Pancreas (tissue), 10 donors: ENCODE measurements at regions not wholly inside any gene's neighbourhood (a gene's known extent, or its start where the extent isn't known, plus 50 kb on each side); places are given as distances from the start of the nearest gene placed in this dataset.

Experiments used
- ATAC-seq, 4 donors: fragments of 200-7000 bp; cut with Tn5 transposase; one replicate each; pipeline versions ENCODE4 v1.8.0 to v1.9.1; 2020; ENCODE audit warnings: mild to moderate bottlenecking in 4 of 4, moderate library complexity in 4 of 4
- DNase-seq, 6 donors: peaks; one replicate each; pipeline ENCODE4 v3.0.0-alpha.2; 2020
- FAIRE-seq: peaks from 2 replicates; lab custom pipeline; 2012; peaks lifted over from hg19 to GRCh38; lab: Jason Lieb, UNC
- H3K27ac ChIP-seq, 4 donors: fragments of 200-600 bp; sonication (generic); 1 replicate in 3 of 4; 2 replicates in 1 of 4; pipeline versions ENCODE4 v1.5.0 to v1.8.0; 2020
- H3K27me3 ChIP-seq, 4 donors: fragments of 200-600 bp; one replicate each; pipeline ENCODE4 v1.8.0; 2021
- H3K36me3 ChIP-seq, 3 donors: fragments of 200-600 bp; sonication (generic) in 1 of 3; one replicate each; pipeline versions ENCODE4 v1.5.0 to v1.8.0; 2020 to 2021
- H3K4me1 ChIP-seq, 3 donors: fragments of 200-600 bp; one replicate each; pipeline ENCODE4 v1.8.0; 2021
- H3K4me3 ChIP-seq, 4 donors: fragments of 200-600 bp; sonication (generic) in 2 of 4; one replicate each; pipeline versions ENCODE4 v1.5.0 to v1.8.0; 2020 to 2021
- H3K9me3 ChIP-seq, 4 donors: fragments of 200-600 bp; one replicate each; pipeline ENCODE4 v1.8.0; 2021
- WGBS, 2 donors: extraction: QIAGEN DNeasy Blood & Tissue Kit; methylation state at CpG; one replicate each; pipeline ENCODE4 v1.1.7; 2013; 5-methylcytosine and 5-hydroxymethylcytosine counted together
- intact Hi-C, 3 donors: fragments of 100-400 bp; cut with DNase I; formaldehyde crosslinking; loops; one replicate each; pipeline versions ENCODE4 v1.11.1 to v1.14.2; 2022
- TF ChIP-seq, protein P1 (sequence below), 4 donors: fragments of 200-600 bp; sonication (generic) in 3 of 4; IDR thresholded peaks; one replicate each; pipeline versions ENCODE4 v1.5.0 to v1.8.0; 2021; ENCODE audit warnings: antibody characterized with exemption in 4 of 4
- donor health status: healthy with polysubstance abuse.
- donor health status: DM: no; HTN: no; CAD: no; lungs with moderate emphysema.
- donor health status: DM: no; HTN: no; CAD: no.
- donor health status: control.
- donor health status: control.
- donor health status: Bipolar disorder and iron deficiency.
- donor health status: DM: yes; HTN: yes; CAD: no.
- donor health status: DM: no; HTN: no; CAD: no.
- donor health status: DM: no; HTN: no; CAD: no.
- donor health status: DM: yes; HTN: yes; CAD: no.

DNA sequence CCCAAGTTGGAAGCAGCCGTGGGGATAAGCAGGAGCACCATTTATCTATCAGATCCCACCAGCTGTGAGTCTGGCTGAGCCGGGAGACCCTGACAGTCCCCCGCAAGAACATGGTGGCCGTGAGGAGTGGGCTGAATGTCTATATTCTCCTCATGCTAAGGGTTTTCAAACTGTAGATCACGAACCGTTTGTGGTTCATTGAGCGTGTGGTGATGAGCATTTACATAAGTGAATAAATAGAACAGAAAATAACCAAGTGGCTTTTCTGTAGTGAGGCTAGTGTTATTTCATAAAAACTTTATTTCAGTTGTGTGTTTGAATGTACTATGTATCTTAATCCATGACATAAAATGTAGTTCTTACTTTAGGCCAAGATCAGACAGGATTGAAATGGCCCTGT lies 190.2 kb upstream of the APCDD1 start:
- no peaks in the 10 kb centered on the region for H3K9me3 ChIP-seq
- H3K27ac ChIP-seq: no peak overlapping the region
- TF ChIP-seq, protein P1, sequence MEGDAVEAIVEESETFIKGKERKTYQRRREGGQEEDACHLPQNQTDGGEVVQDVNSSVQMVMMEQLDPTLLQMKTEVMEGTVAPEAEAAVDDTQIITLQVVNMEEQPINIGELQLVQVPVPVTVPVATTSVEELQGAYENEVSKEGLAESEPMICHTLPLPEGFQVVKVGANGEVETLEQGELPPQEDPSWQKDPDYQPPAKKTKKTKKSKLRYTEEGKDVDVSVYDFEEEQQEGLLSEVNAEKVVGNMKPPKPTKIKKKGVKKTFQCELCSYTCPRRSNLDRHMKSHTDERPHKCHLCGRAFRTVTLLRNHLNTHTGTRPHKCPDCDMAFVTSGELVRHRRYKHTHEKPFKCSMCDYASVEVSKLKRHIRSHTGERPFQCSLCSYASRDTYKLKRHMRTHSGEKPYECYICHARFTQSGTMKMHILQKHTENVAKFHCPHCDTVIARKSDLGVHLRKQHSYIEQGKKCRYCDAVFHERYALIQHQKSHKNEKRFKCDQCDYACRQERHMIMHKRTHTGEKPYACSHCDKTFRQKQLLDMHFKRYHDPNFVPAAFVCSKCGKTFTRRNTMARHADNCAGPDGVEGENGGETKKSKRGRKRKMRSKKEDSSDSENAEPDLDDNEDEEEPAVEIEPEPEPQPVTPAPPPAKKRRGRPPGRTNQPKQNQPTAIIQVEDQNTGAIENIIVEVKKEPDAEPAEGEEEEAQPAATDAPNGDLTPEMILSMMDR (IDR thresholded peaks at IDR 0.05): no peak
- H3K4me3 ChIP-seq: no peak overlapping the region
- H3K36me3 ChIP-seq: no peaks in the 10 kb centered on the region
- FAIRE-seq (no peak), DNase-seq (no peak), ATAC-seq (no peak)
- H3K27me3 ChIP-seq: no peaks in the 10 kb centered on the region
- peaks cover 16 to 23% (median 17%) of the 10 kb centered on the region in 3 donors for H3K4me1 ChIP-seq
- 94 to 99% methylated on average over 7 of the region's 7 CpGs for WGBS, 2 donors
- intact Hi-C loops: no loop called here

DNA sequence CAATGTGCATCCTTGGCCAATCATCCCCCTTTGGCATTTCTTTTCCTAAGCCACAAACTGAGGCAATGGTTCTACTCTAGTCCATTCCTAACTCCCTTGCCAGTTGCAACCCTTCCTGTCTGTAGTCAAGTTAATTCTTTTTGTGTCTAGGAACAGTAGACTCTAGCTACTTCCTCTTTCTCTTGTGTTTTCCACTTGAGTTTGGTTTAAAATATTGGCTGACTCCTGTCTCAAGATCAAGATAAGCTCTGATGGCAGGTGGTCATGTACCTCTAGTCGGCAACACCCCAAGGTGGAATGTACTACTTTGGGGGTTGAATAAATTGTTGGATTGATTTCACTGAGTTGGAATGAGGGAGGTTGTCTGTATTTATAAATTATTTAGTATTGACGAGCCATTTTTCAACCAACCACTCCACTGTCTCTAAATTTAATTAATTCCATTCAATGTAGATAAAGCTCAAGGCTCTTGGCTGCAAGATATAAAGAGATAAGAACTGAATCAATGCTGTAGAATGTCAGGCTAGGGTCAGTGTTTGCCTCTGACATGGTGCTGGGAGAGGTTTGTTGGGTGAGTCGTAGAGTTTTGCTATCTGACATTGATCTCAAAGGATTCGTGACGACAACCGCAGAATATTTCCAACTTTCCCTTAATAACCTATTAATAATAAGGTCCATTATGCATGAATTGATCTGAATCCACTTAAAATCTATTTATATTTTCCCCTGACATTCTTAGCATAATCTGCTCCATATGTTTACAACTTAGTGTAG lies 188.7 kb upstream of the APCDD1 start:
- ATAC-seq: peak; percentile 18 to 78 (median 58)

DNA sequence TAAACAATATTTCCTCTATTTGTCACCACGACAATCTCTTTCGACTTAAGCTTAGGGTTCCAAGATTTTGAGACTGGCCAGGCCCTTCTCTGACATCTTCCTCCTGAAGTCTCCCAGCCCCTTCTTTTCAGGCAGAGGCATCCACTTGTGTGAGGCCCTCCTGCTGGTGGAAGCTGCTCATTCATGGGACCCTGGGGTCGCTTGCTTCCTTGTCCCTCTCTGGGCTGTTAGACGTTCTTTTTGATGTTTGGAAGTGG lies 188.2 kb upstream of the APCDD1 start:
- H3K9me3 ChIP-seq: no peaks in the 10 kb centered on the region
- ATAC-seq (no peak), FAIRE-seq (no peak), DNase-seq (no peak)
- no peak overlapping the region for H3K4me3 ChIP-seq
- H3K27me3 ChIP-seq: no peaks in the 10 kb centered on the region
- TF ChIP-seq, protein P1 (IDR thresholded peaks at IDR 0.05): no peak
- peaks cover 22 to 31% (median 31%) of the 10 kb centered on the region in 3 donors for H3K4me1 ChIP-seq
- intact Hi-C loops: no loop called here
- H3K36me3 ChIP-seq: no peaks in the 10 kb centered on the region
- H3K27ac ChIP-seq: peak overlapping the region in 1 of 4 donors; percentile 25
- 61 to 68% methylated on average over 4 of the region's 4 CpGs for WGBS, 2 donors

More for the DNA sequence above, 188.7 kb upstream of the APCDD1 start:
- DNase-seq: peak in 2 of 6 donors; percentile 31 to 43
- FAIRE-seq: no peak
- Histone ChIP-seq H3K4me3 (no peak overlapping the region), H3K4me1 (peaks cover 21 to 29% (median 25%) of the 10 kb centered on the region in 3 donors), H3K9me3 (no peaks in the 10 kb centered on the region), H3K27me3 (no peaks in the 10 kb centered on the region), H3K27ac (peak overlapping the region in 3 of 4 donors; percentile 11 to 39 (median 30)), H3K36me3 (no peaks in the 10 kb centered on the region)
- intact Hi-C loops: no loop called here
- 59 to 63% methylated on average over 6 of the region's 6 CpGs for WGBS, 2 donors
- TF ChIP-seq, protein P1 (IDR thresholded peaks at IDR 0.05): no peak

DNA sequence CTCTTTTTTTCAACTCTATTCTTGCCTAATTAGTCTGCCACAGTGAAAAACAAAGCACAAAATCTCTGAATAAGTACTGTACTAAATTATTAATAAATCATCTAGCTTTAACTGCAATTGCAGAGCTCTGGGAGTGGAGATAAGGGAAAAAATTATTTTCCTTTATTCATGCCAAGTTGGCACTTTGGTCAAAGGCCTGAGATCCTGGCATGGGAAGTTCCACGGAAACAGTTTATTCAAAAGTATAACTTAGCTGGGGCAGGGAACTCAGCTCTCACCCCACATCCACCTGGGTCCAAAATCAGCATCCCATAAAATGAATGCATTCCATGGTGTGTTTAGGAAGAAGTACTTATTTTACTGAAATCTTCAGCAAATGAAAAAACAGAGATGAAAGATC lies 185.2 kb upstream of the APCDD1 start:
- ATAC-seq (peak; percentile 59 to 74 (median 66)), FAIRE-seq (no peak), DNase-seq (no peak)
- intact Hi-C loops: no loop called here
- peaks cover 22 to 31% (median 31%) of the 10 kb centered on the region in 3 donors for H3K4me1 ChIP-seq
- 12 to 17% methylated on average over 1 of the region's 1 CpG for WGBS, 2 donors
- TF ChIP-seq, protein P1 (IDR thresholded peaks at IDR 0.05): no peak
- no peaks in the 10 kb centered on the region for H3K36me3 ChIP-seq
- H3K4me3 ChIP-seq: no peak overlapping the region
- H3K27ac ChIP-seq: peak overlapping the region; percentile 33 to 70 (median 56)
- H3K27me3 ChIP-seq: no peaks in the 10 kb centered on the region
- H3K9me3 ChIP-seq: no peaks in the 10 kb centered on the region

DNA sequence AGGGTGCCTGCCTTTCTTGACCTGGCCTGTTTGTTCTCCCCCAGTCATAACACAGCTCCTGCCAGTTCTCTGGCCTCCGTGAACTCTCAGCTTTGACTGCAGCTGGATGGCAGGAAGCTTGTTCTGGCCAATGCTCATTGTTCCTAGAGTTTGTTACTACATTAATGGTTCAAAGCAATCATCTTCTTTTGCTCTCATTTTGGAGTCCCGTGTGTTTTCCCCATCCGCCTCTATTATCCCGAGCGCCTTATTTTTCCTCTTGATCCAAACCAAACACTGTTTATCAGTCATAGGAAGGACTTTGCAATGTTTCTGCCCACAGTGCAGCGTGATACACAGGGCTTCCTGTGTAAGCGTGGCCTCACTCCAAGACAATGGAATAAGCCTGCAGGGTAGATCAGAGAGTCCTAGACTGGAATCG lies 184.3 kb upstream of the APCDD1 start:
- DNase-seq: peak in 1 of 6 donors; percentile 39
- FAIRE-seq: no peak
- Histone ChIP-seq H3K9me3 (no peaks in the 10 kb centered on the region), H3K27ac (peak overlapping the region in 3 of 4 donors; percentile 33 to 70 (median 61)), H3K4me3 (no peak overlapping the region), H3K4me1 (peaks cover 22 to 31% (median 30%) of the 10 kb centered on the region in 3 donors), H3K27me3 (no peaks in the 10 kb centered on the region), H3K36me3 (no peaks in the 10 kb centered on the region)
- intact Hi-C loops: no loop called here
- WGBS, 2 donors: 17 to 19% methylated on average over 8 of the region's 8 CpGs
- TF ChIP-seq, protein P1 (IDR thresholded peaks at IDR 0.05): no peak
- peak; percentile 60 to 69 (median 64) for ATAC-seq
